ENCODE measurements at regions not wholly inside any gene's neighbourhood (a gene's known extent, or its start where the extent isn't known, plus 50 kb on each side); places are given as distances from the start of the nearest gene placed in this dataset.

DNA sequence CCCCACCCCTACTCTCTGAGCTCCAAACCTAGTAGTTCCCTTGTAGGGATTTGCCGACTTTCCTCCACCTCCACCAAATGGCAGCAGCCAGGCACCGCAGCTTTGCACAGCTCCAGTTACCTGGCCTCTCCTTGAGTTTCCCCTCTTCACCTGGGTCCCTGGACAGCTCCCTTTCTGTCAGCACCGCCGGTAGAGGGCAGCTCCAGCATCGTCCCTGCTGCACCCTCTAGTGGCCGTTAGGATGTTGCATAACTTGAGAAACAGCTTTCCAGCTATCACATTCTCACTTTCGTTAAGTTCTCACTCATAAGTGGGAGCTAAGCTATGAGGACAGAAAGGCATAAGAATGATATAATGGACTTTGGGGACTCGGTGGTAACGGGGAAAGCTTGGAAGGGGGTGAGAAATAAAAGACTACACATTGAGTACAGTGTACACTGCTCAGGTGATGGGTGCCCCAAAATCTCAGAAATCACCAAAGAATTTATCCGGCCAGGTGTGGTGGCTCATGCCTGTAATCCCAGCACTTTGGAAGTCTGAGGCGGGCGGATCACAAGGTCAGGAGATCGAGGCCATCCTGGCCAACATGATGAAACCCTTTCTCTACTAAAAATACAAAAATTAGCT lies 60.4 kb upstream of the OLFM4 start (continued):
- TF ChIP-seq, protein P1, sequence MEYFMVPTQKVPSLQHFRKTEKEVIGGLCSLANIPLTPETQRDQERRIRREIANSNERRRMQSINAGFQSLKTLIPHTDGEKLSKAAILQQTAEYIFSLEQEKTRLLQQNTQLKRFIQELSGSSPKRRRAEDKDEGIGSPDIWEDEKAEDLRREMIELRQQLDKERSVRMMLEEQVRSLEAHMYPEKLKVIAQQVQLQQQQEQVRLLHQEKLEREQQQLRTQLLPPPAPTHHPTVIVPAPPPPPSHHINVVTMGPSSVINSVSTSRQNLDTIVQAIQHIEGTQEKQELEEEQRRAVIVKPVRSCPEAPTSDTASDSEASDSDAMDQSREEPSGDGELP (CRISPR knock-in tag; IDR thresholded peaks at IDR 0.05; ENCODE audit: borderline replicate concordance), result no peak
- TF ChIP-seq ARHGAP35 (IDR thresholded peaks at IDR 0.05; ENCODE audit: partially characterized antibody), result no peak
- TF ChIP-seq, protein P2, sequence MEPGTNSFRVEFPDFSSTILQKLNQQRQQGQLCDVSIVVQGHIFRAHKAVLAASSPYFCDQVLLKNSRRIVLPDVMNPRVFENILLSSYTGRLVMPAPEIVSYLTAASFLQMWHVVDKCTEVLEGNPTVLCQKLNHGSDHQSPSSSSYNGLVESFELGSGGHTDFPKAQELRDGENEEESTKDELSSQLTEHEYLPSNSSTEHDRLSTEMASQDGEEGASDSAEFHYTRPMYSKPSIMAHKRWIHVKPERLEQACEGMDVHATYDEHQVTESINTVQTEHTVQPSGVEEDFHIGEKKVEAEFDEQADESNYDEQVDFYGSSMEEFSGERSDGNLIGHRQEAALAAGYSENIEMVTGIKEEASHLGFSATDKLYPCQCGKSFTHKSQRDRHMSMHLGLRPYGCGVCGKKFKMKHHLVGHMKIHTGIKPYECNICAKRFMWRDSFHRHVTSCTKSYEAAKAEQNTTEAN (CRISPR knock-in tag; IDR thresholded peaks at IDR 0.05), result no peak
- no peak for TF ChIP-seq BRF2 (IDR thresholded peaks at IDR 0.05; ENCODE audit: borderline replicate concordance, insufficient read depth, insufficient read length)
- TF ChIP-seq TCFL5 (CRISPR knock-in tag; conservative IDR thresholded peaks at IDR 0.05), result no peak
- TF ChIP-seq ZNF12 (CRISPR knock-in tag; IDR thresholded peaks at IDR 0.05), result no peak
- peak; percentile 74 for TF ChIP-seq CEBPB (tag; IDR thresholded peaks at IDR 0.05)
- TF ChIP-seq SREBF2 (CRISPR knock-in tag; IDR thresholded peaks at IDR 0.05), result no peak
- TF ChIP-seq ZNF589 (CRISPR knock-in tag; IDR thresholded peaks at IDR 0.05; ENCODE audit: low read depth), result no peak
- TF ChIP-seq IRF2 (CRISPR knock-in tag; IDR thresholded peaks at IDR 0.05), result no peak
- TF ChIP-seq ASH1L (IDR thresholded peaks at IDR 0.05; ENCODE audit: borderline replicate concordance, low read depth, partially characterized antibody), result no peak
- TF ChIP-seq HMG20B (CRISPR knock-in tag; IDR thresholded peaks at IDR 0.05), result no peak
- no peak for TF ChIP-seq SIN3B (IDR thresholded peaks at IDR 0.05; ENCODE audit: low read depth)
- TF ChIP-seq ZNF766 (CRISPR knock-in tag; conservative IDR thresholded peaks at IDR 0.05), result 0 out of 2 replicates have a peak, but pooled peaks have one; percentile 28
- TF ChIP-seq MEIS2 (IDR thresholded peaks at IDR 0.05; ENCODE audit: partially characterized antibody), result peak; percentile 45
- TF ChIP-seq, protein P3, sequence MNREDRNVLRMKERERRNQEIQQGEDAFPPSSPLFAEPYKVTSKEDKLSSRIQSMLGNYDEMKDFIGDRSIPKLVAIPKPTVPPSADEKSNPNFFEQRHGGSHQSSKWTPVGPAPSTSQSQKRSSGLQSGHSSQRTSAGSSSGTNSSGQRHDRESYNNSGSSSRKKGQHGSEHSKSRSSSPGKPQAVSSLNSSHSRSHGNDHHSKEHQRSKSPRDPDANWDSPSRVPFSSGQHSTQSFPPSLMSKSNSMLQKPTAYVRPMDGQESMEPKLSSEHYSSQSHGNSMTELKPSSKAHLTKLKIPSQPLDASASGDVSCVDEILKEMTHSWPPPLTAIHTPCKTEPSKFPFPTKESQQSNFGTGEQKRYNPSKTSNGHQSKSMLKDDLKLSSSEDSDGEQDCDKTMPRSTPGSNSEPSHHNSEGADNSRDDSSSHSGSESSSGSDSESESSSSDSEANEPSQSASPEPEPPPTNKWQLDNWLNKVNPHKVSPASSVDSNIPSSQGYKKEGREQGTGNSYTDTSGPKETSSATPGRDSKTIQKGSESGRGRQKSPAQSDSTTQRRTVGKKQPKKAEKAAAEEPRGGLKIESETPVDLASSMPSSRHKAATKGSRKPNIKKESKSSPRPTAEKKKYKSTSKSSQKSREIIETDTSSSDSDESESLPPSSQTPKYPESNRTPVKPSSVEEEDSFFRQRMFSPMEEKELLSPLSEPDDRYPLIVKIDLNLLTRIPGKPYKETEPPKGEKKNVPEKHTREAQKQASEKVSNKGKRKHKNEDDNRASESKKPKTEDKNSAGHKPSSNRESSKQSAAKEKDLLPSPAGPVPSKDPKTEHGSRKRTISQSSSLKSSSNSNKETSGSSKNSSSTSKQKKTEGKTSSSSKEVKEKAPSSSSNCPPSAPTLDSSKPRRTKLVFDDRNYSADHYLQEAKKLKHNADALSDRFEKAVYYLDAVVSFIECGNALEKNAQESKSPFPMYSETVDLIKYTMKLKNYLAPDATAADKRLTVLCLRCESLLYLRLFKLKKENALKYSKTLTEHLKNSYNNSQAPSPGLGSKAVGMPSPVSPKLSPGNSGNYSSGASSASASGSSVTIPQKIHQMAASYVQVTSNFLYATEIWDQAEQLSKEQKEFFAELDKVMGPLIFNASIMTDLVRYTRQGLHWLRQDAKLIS (CRISPR knock-in tag; IDR thresholded peaks at IDR 0.05), result no peak
- TF ChIP-seq BCOR (IDR thresholded peaks at IDR 0.05), result no peak
